NB4 (cell line): ENCODE measurements at regions not wholly inside any gene's neighbourhood (a gene's known extent, or its start where the extent isn't known, plus 50 kb on each side); places are given as distances from the start of the nearest gene placed in this dataset.

Source experiments
- CTCF ChIP-seq: IDR thresholded peaks from one replicate; pipeline ENCODE4 v1.5.1; 2012; ENCODE audit warnings: low read depth, low read length
- MYC ChIP-seq: IDR thresholded peaks from 2 replicates; pipeline ENCODE4 v1.6.1; 2011; ENCODE audit warnings: low read depth, low read length
- POLR2A ChIP-seq: IDR thresholded peaks from 2 replicates; pipeline ENCODE4 v1.6.1; 2011; ENCODE audit warnings: mild to moderate bottlenecking; ENCODE audit not compliant: insufficient read length; ENCODE audit errors: extremely low read depth

DNA sequence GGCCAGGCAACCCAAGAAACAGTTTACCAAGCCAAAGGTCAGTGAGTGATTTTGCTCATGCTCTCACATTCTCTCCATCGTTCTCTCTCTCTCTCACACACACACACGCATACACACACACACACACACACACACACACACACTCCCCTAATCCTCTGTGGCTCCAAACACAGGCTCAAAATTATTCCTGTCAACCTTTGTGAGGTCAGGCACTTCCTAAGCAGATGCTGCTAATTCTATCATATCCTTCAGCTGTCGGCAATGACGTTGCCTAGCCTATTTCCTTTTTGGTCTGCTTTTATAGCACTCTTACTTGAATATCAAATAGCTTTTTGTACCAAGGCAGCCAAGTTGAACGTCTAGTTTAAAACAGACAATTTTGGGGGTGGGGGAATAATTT is 98.9 kb upstream of the EGLN3 start:
- no peak for TF ChIP-seq POLR2A
- no peak for TF ChIP-seq CTCF
- no peak for TF ChIP-seq MYC
